ENCODE measurements at regions not wholly inside any gene's neighbourhood (a gene's known extent, or its start where the extent isn't known, plus 50 kb on each side); places are given as distances from the start of the nearest gene placed in this dataset.

DNA sequence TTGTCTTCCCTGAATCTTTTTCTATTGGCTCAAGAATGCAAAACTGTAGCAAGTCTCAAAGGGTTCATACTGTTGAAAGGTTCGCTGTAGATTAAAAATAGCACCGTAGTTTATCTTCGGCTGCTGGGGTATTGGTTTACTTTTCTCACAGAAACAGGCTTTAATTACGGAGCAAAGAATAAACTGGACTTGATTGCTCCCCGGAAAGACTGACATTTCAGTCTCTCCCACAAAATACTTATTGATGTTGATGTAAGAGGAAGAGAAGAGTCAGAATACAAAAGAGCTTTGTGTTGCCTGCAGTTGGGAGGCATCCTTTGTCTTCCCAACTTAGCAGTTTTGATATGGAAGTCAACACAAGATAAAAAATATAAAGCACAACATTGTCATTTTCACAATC, 183.9 kb upstream of the DMAC1 start:
- DNase-seq = no peak

GRCh38 chr9:7982907-7983306, 183.3 kb upstream of the DMAC1 start:
- no peak for DNase-seq

DNA sequence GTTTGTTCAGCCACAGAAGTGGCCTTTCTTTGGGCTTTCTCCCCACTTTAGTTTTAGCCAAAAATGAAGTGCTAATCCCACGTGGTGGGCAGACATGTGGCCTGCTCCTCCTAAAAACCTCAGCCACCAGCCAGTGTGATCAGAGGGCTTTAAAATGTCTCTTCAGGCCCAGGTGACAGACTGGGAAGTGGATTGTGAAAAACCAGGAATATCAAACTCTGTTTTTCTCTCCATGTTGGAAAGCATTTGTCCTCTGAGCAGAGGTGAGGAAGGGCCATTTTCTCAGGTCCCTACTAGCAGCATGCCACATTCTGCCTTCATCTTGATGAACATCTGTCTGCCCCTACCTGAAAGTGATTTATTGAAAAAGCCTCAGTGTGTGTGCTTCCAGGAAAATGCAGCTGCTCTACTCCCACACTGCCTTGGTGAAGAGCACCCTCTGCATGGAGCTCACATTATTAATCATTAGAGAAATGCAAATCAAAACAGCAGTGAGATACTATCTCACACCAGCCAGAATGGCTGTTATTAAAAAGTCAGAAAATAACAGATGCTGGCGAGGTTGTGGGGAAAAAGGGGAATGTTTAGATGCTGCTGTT, 181.2 kb upstream of the DMAC1 start:
- DNase-seq = no peak

DNA sequence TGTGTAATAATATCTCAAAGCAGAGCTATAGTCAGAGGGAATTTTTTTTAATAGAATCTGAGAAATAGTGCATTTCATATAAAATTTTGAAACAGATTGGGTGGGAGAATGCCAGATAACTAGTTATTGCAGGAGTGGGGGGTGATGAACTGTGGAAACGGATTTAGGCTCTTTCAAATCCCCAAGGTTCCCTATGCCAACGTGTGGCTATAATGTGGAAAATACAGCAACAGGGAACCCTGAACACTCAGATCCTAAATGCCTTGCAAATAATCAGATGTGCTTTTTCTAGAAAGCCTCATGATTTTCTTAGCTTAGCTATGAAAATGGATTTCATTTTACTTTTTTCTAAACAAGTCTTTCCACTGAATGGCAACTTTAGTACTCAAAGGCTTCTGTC, 180.5 kb upstream of the DMAC1 start:
- DNase-seq = no peak

DNA sequence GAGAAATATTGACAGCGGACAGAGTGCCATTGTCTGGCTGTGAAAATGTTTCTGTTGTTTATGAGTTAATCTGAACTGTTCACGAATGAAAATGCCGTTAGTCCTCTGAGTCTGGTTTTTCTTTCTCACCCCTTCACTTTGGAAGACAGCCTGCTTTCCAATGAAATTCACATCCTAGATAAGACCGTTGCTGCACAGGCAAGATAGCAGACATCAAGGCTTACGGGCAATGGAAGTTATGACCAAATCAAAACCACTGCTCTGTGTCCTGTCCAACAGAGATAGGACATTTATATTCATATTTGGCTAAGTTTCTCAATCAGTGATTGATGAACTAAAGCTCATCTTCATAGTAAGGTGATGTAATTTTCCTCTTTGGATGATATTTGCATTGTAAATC, 180.0 kb upstream of the DMAC1 start:
- DNase-seq = no peak

DNA sequence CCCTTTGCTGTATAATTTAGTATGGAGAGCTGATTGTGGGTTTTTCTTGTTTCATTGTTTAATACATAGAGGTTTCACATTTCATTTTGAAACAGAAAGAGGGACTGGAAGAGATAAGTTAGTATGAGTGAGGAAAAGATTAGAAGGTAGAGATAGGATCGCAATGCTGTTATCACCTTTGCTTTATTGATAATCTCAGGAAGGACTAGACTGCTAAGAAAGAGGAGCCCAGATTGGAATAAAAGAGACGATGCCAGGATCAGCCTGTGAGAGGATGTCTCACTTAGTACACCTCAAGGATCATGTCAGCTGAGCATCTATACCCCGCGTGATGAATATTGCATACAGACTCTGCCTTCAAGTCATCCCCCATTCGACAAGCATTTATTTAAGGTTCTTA, 178.0 kb upstream of the DMAC1 start:
- DNase-seq = no peak

- DNase-seq = no peak
Observed at GRCh38 chr9:7976856-7977255, 177.3 kb upstream of the DMAC1 start.

DNA sequence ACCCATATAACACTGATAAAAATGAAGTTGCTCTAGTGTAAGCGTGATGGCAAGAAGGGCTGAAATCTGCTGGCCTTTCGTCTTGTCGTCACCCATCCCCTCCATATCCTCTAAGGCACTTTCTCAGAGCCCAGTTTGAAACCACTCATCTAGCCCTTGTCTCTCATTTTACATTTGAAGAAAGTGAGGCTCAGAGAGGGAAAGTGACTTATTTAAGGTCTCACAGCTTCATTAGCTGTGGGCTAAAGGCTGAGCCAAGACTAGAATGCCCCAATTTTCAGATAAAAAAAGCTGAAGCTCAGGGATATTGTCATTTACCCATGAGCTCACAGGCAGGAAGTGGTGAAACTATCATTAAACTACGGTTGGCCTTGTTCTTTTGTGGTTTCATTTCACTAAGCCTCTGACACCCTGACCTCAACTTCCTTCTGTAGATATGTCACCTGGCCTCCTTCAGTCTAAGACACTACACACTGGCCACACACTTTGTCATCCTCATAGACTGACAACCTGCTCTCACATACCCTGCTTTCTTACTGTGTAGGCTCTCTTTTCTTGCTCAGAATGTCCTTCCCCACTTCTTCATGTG, 176.7 kb upstream of the DMAC1 start:
- DNase-seq = no peak

DNA sequence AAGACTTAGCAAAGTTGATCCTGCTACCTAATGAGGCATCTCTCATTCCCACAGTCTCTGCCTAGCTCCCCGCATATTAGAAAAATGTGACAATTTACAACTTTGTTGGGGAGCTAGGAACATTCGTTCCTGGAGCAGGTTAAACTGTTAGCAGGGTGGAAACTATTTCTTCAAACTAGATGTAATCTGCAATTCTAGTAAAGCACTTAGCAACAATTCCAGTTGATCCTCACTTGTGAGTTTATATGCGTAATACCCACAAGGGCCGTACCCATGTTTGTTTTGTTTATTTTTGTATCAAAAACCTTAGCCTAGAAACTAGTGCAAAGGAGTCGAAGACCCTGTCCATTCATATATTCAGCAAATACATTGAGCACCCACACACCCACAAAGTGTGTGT, 175.8 kb upstream of the DMAC1 start:
- no peak for DNase-seq

- DNase-seq = no peak
Observed at GRCh38 chr9:7974335-7974960, 174.9 kb upstream of the DMAC1 start.

DNA sequence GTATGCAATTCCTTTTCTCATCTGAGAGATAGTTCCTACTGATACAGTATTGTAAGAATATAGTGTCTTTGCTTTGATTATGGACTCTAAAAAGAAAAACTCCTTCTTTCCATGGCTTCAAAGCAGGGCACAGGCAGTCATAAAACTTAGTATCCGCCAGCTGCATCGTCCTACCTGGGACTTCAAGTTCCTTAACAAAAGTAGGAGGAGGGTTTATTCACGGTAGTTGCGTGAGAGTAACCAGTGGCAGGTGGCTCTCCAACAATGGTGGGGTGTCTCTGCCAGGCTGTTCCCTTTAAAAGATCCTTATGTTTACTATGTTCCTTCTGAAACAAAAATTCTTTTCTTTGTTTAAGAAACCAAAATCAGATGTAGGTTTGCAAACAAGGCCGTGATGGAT, 173.5 kb upstream of the DMAC1 start:
- DNase-seq = no peak

DNA sequence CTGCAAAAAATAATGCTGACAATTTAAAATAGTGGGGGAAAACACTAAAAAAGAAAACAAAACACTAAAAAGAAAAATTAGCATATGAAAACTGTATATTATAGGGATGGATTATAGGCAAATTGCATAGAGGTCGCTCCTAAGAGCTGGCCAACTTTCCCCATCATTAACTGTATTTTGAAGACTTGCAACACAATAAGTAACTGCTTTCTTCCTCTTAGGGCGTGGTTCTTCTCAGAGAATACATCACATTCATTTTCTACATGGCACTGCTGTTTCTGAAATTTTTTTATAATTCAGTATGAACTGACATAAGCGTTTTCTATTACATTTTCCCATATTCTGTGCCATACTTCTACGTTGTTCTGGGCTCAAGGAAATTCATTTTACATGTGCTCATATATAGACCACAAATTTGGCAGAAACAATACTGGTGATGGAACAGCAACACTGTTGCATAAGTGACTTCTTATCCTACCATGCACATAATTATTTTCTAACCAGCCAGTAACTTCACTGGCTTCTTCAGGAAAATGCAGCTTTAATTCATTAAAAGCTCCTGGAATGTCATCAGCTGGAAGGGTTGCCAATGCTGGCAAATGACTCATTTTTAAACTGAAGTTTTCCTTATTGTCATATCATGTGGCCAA, 171.2 kb upstream of the DMAC1 start:
- DNase-seq = no peak

- DNase-seq = no peak
Observed at GRCh38 chr9:7968687-7969086, 169.1 kb upstream of the DMAC1 start.

DNA sequence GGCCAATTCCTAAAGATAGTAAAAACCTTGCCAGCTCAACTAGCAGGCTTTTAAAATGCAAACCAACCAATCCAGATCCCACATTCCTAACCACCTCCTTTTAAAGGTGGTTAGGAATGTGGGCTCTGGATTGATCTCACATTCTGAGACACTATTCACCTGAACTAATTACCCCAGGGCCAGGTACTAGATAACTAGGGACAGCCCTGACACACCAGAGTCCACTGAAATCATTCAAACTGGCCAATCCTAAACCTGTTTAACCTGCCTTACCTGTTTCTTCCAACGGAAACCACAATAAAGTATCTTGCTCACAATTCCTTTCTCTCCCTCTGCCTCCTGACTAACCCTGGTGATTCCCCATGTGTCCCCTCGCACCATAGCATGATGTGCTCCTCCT, 168.3 kb upstream of the DMAC1 start:
- no peak for DNase-seq

GRCh38 chr9:7967093-7967827, 167.7 kb upstream of the DMAC1 start:
- DNase-seq = no peak

GRCh38 chr9:7965063-7965462, 165.5 kb upstream of the DMAC1 start:
- no peak for DNase-seq

DNA sequence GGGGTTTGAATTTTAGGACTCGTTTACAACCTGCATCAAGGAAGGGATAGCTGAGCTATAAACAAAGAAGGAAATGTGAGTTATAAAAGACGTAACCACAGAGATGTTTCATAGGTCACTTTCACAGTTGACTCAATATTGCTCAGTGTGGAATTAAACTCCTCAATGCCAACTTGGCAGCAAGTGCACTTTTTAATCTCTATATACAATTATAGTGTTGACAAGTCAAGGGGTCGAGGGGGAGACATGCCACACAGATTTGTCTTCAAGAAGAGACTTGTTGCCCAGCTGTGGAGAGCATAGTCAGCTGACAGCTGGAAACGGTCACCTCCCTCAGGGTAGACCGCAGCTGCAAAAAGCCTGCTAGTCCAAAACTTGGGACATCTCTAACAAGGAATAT, 163.4 kb upstream of the DMAC1 start:
- DNase-seq = no peak

- no peak for DNase-seq
Observed at GRCh38 chr9:7961076-7961475, 161.5 kb upstream of the DMAC1 start.

- no peak for DNase-seq
Observed at GRCh38 chr9:7960320-7961050, 160.9 kb upstream of the DMAC1 start.

- DNase-seq = no peak
Observed at GRCh38 chr9:7957803-7958202, 158.2 kb upstream of the DMAC1 start.

DNA sequence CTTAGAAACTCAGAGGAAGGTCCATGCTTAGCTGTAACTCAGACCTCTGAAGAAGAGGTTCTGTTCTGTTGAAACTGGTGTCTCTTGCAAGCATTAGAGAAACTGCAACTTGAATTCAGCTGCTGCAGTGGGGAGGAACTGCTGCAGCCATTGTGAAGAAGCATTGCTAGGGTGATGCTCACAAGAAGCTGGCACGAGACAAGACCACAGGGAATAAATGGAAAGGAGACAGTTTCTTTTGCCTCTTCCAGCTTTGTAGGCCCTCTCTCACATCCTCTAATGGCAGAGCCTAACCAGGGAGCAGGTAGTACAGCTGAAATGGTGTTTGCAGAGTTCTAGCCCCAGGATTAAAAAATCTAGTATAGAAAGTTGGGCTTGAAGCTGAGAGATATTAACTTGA, 148.0 kb upstream of the DMAC1 start:
- no peak for DNase-seq

GRCh38 chr9:7946458-7946857, 146.9 kb upstream of the DMAC1 start:
- DNase-seq = no peak
